GM12878 (cell line): ENCODE measurements at regions not wholly inside any gene's neighbourhood (a gene's known extent, or its start where the extent isn't known, plus 50 kb on each side); places are given as distances from the start of the nearest gene placed in this dataset.

ENCODE experiments used
- BMI1 ChIP-seq: fragments of 450-650 bp; IDR thresholded peaks from 2 replicates; pipeline ENCODE4 v1.6.1; 2016; ENCODE audit warnings: mild to moderate bottlenecking, moderate library complexity, borderline replicate concordance
- NFYA ChIP-seq: IDR thresholded peaks from 2 replicates; pipeline ENCODE4 v1.6.1; 2011; ENCODE audit warnings: low read depth, mild to moderate bottlenecking, low read length, improper control_type of control experiment, borderline replicate concordance
- SIX5 ChIP-seq: IDR thresholded peaks from 2 replicates; pipeline ENCODE4 v1.6.1; 2011; ENCODE audit warnings: mild to moderate bottlenecking, low read depth, low read length, moderate library complexity; ENCODE audit not compliant: severe bottlenecking
- WRNIP1 ChIP-seq: IDR thresholded peaks from 2 replicates; pipeline ENCODE4 v1.6.1; 2011; ENCODE audit warnings: low read depth, low read length, improper control_type of control experiment, borderline replicate concordance
- ZNF274 ChIP-seq: IDR thresholded peaks from one replicate; pipeline ENCODE4 v1.8.0; 2011; ENCODE audit not compliant: insufficient read length, insufficient read depth
- TF ChIP-seq, protein P1 (sequence below): fragments of 450-650 bp; IDR thresholded peaks from 2 replicates; pipeline ENCODE4 v1.6.1; 2017; ENCODE audit warnings: borderline replicate concordance
- TF ChIP-seq, protein P2 (sequence below): fragments of 450-650 bp; formaldehyde crosslinking; IDR thresholded peaks from 2 replicates; pipeline ENCODE4 v1.4.0; 2020; ENCODE audit warnings: mild to moderate bottlenecking, moderate library complexity
- TF ChIP-seq, protein P3 (sequence below): fragments of 450-650 bp; IDR thresholded peaks from 2 replicates; pipeline ENCODE4 v1.6.1; 2016; ENCODE audit warnings: mild to moderate bottlenecking

DNA sequence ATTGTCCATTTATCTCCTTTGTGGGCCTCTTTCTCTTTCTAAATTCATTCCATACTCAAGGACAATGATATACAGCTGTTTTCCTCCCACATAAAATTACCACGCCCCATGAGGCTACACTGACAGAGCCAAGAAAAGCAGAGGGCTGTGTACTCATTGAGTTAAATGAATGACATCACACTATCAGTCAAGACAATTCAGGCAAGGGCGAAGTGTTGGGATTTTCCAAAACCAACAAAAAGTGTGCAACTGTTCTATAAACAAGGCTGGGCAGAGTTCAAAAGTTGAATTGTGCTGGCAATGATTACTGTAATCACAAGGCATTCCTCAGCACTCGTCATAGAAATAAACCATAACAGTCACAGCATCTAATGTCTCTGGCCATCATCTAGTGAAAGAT, 799.6 kb upstream of the DIAPH2 start (continued):
- TF ChIP-seq, protein P1, sequence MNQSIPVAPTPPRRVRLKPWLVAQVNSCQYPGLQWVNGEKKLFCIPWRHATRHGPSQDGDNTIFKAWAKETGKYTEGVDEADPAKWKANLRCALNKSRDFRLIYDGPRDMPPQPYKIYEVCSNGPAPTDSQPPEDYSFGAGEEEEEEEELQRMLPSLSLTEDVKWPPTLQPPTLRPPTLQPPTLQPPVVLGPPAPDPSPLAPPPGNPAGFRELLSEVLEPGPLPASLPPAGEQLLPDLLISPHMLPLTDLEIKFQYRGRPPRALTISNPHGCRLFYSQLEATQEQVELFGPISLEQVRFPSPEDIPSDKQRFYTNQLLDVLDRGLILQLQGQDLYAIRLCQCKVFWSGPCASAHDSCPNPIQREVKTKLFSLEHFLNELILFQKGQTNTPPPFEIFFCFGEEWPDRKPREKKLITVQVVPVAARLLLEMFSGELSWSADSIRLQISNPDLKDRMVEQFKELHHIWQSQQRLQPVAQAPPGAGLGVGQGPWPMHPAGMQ = no peak
- no peak for TF ChIP-seq ZNF274
- TF ChIP-seq NFYA = no peak
- TF ChIP-seq, protein P2, sequence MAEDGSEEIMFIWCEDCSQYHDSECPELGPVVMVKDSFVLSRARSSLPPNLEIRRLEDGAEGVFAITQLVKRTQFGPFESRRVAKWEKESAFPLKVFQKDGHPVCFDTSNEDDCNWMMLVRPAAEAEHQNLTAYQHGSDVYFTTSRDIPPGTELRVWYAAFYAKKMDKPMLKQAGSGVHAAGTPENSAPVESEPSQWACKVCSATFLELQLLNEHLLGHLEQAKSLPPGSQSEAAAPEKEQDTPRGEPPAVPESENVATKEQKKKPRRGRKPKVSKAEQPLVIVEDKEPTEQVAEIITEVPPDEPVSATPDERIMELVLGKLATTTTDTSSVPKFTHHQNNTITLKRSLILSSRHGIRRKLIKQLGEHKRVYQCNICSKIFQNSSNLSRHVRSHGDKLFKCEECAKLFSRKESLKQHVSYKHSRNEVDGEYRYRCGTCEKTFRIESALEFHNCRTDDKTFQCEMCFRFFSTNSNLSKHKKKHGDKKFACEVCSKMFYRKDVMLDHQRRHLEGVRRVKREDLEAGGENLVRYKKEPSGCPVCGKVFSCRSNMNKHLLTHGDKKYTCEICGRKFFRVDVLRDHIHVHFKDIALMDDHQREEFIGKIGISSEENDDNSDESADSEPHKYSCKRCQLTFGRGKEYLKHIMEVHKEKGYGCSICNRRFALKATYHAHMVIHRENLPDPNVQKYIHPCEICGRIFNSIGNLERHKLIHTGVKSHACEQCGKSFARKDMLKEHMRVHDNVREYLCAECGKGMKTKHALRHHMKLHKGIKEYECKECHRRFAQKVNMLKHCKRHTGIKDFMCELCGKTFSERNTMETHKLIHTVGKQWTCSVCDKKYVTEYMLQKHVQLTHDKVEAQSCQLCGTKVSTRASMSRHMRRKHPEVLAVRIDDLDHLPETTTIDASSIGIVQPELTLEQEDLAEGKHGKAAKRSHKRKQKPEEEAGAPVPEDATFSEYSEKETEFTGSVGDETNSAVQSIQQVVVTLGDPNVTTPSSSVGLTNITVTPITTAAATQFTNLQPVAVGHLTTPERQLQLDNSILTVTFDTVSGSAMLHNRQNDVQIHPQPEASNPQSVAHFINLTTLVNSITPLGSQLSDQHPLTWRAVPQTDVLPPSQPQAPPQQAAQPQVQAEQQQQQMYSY = no peak
- no peak for TF ChIP-seq WRNIP1
- no peak for TF ChIP-seq SIX5
- TF ChIP-seq, protein P3, sequence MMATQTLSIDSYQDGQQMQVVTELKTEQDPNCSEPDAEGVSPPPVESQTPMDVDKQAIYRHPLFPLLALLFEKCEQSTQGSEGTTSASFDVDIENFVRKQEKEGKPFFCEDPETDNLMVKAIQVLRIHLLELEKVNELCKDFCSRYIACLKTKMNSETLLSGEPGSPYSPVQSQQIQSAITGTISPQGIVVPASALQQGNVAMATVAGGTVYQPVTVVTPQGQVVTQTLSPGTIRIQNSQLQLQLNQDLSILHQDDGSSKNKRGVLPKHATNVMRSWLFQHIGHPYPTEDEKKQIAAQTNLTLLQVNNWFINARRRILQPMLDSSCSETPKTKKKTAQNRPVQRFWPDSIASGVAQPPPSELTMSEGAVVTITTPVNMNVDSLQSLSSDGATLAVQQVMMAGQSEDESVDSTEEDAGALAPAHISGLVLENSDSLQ = no peak
- TF ChIP-seq BMI1 = no peak
